ENCODE measurements at regions not wholly inside any gene's neighbourhood (a gene's known extent, or its start where the extent isn't known, plus 50 kb on each side); places are given as distances from the start of the nearest gene placed in this dataset.

DNA sequence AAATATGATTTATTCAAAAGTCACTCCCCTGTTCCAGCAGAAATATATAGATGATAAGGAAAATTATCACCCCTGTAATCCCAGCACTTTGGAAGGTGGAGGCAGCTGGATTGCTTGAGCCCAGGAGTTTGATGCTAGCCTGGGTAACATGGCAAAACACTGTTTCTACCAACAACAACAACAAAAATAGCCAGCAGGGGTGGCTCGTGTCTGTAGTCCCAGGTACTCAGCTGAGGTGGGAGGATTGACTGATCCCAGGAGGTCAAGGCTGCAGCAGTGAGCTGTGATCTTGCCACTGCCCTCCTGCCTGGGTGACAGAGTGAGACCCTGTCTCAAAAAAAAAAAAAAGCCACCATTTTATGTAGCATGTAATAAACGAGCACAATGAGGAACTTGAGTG is 1546.5 kb downstream of the NCAM2 start:
- H3K4me1 ChIP-seq, result no peaks in the 10 kb centered on the region
- Mint-ChIP-seq H3K27me3 (ENCODE audit: insufficient read depth, unreplicated experiment) (no peaks in the 10 kb centered on the region), H3K4me1 (ENCODE audit: low read depth, unreplicated experiment) (no peaks in the 10 kb centered on the region), H3K27ac (ENCODE audit: unreplicated experiment) (no peak overlapping the region), H3K9me3 (ENCODE audit: unreplicated experiment) (peaks cover 28% of the 10 kb centered on the region), H3K36me3 (ENCODE audit: insufficient read depth, unreplicated experiment) (no peaks in the 10 kb centered on the region), H3K4me3 (ENCODE audit: unreplicated experiment) (no peak overlapping the region)
- CTCF ChIA-PET, result no interaction called here
- TF ChIP-seq, protein P1, sequence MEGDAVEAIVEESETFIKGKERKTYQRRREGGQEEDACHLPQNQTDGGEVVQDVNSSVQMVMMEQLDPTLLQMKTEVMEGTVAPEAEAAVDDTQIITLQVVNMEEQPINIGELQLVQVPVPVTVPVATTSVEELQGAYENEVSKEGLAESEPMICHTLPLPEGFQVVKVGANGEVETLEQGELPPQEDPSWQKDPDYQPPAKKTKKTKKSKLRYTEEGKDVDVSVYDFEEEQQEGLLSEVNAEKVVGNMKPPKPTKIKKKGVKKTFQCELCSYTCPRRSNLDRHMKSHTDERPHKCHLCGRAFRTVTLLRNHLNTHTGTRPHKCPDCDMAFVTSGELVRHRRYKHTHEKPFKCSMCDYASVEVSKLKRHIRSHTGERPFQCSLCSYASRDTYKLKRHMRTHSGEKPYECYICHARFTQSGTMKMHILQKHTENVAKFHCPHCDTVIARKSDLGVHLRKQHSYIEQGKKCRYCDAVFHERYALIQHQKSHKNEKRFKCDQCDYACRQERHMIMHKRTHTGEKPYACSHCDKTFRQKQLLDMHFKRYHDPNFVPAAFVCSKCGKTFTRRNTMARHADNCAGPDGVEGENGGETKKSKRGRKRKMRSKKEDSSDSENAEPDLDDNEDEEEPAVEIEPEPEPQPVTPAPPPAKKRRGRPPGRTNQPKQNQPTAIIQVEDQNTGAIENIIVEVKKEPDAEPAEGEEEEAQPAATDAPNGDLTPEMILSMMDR (IDR thresholded peaks at IDR 0.05; ENCODE audit: insufficient read depth in 1 of 2, low read depth in 1 of 2, low read length in 1 of 2, severe bottlenecking in 1 of 2, unreplicated experiment in 1 of 2), result no peak
- no peak overlapping the region for H3K4me3 ChIP-seq (ENCODE audit: low read depth, low read length)
- no TSS peak for BruUV-seq (replicated peaks)
- POLR2A ChIA-PET, result no interaction called here
- no peaks in the 10 kb centered on the region for H3K36me3 ChIP-seq (ENCODE audit: control insufficient read depth, insufficient read depth, low read length)
- H3K9me3 ChIP-seq, result peaks cover 2% of the 10 kb centered on the region
- DNase-seq, result no peak
- H3K27me3 ChIP-seq (replicated peaks; ENCODE audit: control insufficient read depth, insufficient read depth, low read length), result no peaks in the 10 kb centered on the region
- intact Hi-C loops (cut with micrococcal nuclease; ENCODE audit: unreplicated experiment), result no loop called here

DNA sequence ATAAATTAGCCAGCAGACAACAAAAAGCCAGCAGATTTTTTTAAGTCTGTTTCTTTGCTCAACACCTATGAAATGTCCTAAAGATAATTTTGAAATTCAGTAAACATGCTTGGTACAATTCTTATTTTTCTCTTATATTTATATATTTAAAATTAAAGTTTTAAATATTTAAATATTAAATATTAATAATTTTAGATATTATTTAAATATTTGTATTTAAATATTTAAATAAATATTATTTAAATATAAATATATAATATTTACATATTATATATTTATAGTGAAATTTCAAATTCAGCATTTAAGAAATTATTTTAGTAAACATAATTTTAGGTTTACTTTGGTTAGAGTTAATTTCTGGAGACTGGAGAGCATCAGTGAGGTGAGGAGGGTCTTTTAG is 1554.2 kb downstream of the NCAM2 start:
- intact Hi-C loops (cut with micrococcal nuclease; ENCODE audit: unreplicated experiment), result no loop called here
- Mint-ChIP-seq H3K4me1 (ENCODE audit: low read depth, unreplicated experiment) (peaks cover 7% of the 10 kb centered on the region), H3K9me3 (ENCODE audit: unreplicated experiment) (no peaks in the 10 kb centered on the region), H3K27me3 (ENCODE audit: insufficient read depth, unreplicated experiment) (no peaks in the 10 kb centered on the region), H3K36me3 (ENCODE audit: insufficient read depth, unreplicated experiment) (peaks cover 4% of the 10 kb centered on the region), H3K27ac (ENCODE audit: unreplicated experiment) (no peak overlapping the region), H3K4me3 (ENCODE audit: unreplicated experiment) (no peak overlapping the region)
- Histone ChIP-seq H3K4me1 (no peaks in the 10 kb centered on the region), H3K9me3 (no peaks in the 10 kb centered on the region), H3K4me3 (ENCODE audit: low read depth, low read length) (no peak overlapping the region), H3K27me3 (replicated peaks; ENCODE audit: control insufficient read depth, insufficient read depth, low read length) (no peaks in the 10 kb centered on the region), H3K36me3 (ENCODE audit: control insufficient read depth, insufficient read depth, low read length) (no peaks in the 10 kb centered on the region)
- TF ChIP-seq, protein P1 (IDR thresholded peaks at IDR 0.05; ENCODE audit: insufficient read depth in 1 of 2, low read depth in 1 of 2, low read length in 1 of 2, severe bottlenecking in 1 of 2, unreplicated experiment in 1 of 2), result no peak
- POLR2A ChIA-PET, result no interaction called here
- CTCF ChIA-PET, result no interaction called here
- BruUV-seq (replicated peaks), result no TSS peak
- no peak for DNase-seq

DNA sequence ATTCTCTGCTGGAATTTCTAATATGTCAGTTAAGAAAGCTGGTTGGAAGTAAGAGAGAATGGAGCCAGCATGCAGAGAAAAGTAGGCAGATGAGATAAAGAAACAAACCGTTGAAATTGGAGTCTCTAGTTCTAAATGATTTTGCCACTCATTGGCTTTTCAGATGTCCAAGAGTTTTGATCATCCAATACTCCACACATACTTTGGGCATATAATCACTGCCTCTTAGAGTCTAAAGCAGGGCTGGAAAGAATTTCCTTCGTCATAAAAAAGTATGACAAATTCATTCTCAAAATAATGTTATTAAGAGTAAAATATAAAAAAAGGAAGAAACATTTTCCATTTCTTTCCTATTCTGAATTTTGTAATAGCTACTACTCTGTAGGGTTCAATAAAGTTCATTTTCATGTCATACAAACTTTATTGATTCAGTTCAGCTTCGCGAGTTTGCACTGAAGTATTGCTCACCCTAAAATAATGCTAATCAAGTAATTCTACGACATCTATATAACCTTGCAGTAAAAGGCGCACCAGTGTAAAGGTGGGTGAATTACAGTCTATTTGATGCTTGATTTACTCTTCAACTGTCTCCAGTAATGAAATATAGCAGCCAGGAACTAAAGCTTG is 1556.6 kb downstream of the NCAM2 start:
- Histone ChIP-seq H3K4me3 (ENCODE audit: low read depth, low read length) (no peak overlapping the region), H3K27me3 (replicated peaks; ENCODE audit: control insufficient read depth, insufficient read depth, low read length) (no peaks in the 10 kb centered on the region), H3K36me3 (ENCODE audit: control insufficient read depth, insufficient read depth, low read length) (no peaks in the 10 kb centered on the region), H3K9me3 (no peaks in the 10 kb centered on the region), H3K4me1 (no peaks in the 10 kb centered on the region)
- TF ChIP-seq, protein P1 (IDR thresholded peaks at IDR 0.05; ENCODE audit: insufficient read depth in 1 of 2, low read depth in 1 of 2, low read length in 1 of 2, severe bottlenecking in 1 of 2, unreplicated experiment in 1 of 2), result no peak
- peaks cover 7% of the 10 kb centered on the region for H3K4me1 Mint-ChIP-seq (ENCODE audit: low read depth, unreplicated experiment)
- POLR2A ChIA-PET, result no interaction called here
- DNase-seq, result no peak
- peaks cover 4% of the 10 kb centered on the region for H3K36me3 Mint-ChIP-seq (ENCODE audit: insufficient read depth, unreplicated experiment)
- CTCF ChIA-PET, result no interaction called here
- BruUV-seq (replicated peaks), result no TSS peak
- H3K9me3 Mint-ChIP-seq (ENCODE audit: unreplicated experiment), result no peaks in the 10 kb centered on the region
- intact Hi-C loops (cut with micrococcal nuclease; ENCODE audit: unreplicated experiment), result no loop called here
- no peaks in the 10 kb centered on the region for H3K27me3 Mint-ChIP-seq (ENCODE audit: insufficient read depth, unreplicated experiment)
- H3K27ac Mint-ChIP-seq (ENCODE audit: unreplicated experiment), result no peak overlapping the region
- H3K4me3 Mint-ChIP-seq (ENCODE audit: unreplicated experiment), result no peak overlapping the region

Measured in Caco-2 (cell line).